BLaER1 treated with 17β-estradiol and CSF1 and Interleukin-3, amounts not matched to agents 10 nM and 100 nM (cell line): ENCODE measurements at regions not wholly inside any gene's neighbourhood (a gene's known extent, or its start where the extent isn't known, plus 50 kb on each side); places are given as distances from the start of the nearest gene placed in this dataset.

Experiments
- H3K27ac ChIP-seq, 11 experiments: shearing (Covaris generic); formaldehyde crosslinking; 2 replicates each; pipeline ENCODE4 v1.8.1; 2022
- H3K27me3 ChIP-seq, 11 experiments: shearing (Covaris generic); formaldehyde crosslinking; 2 replicates each; pipeline ENCODE4 v1.8.1; 2022
- H3K36me3 ChIP-seq, 11 experiments: shearing (Covaris generic); formaldehyde crosslinking; 2 replicates each; pipeline ENCODE4 v1.8.1; 2022
- H3K4me1 ChIP-seq, 10 experiments: shearing (Covaris generic); formaldehyde crosslinking; 2 replicates each; pipeline ENCODE4 v1.8.1; 2022
- H3K4me2 ChIP-seq, 11 experiments: shearing (Covaris generic); formaldehyde crosslinking; 2 replicates each; pipeline ENCODE4 v1.8.1; 2022
- H3K4me3 ChIP-seq, 10 experiments: shearing (Covaris generic); formaldehyde crosslinking; 2 replicates each; pipeline ENCODE4 v1.8.1; 2022
- H3K9ac ChIP-seq, 11 experiments: shearing (Covaris generic); formaldehyde crosslinking; 2 replicates each; pipeline ENCODE4 v1.8.1; 2022
- H3K9me3 ChIP-seq, 11 experiments: shearing (Covaris generic); formaldehyde crosslinking; replicated peaks in 1 of 11; 2 replicates each; pipeline ENCODE4 v1.8.1; 2022
- H4K20me1 ChIP-seq, 11 experiments: shearing (Covaris generic); formaldehyde crosslinking; 2 replicates each; pipeline ENCODE4 v1.8.1; 2022
- Cebpa-rat ChIP-seq, 11 experiments: shearing (Covaris generic); IDR thresholded peaks; 2 replicates each; pipeline ENCODE4 v1.8.1; 2022

DNA sequence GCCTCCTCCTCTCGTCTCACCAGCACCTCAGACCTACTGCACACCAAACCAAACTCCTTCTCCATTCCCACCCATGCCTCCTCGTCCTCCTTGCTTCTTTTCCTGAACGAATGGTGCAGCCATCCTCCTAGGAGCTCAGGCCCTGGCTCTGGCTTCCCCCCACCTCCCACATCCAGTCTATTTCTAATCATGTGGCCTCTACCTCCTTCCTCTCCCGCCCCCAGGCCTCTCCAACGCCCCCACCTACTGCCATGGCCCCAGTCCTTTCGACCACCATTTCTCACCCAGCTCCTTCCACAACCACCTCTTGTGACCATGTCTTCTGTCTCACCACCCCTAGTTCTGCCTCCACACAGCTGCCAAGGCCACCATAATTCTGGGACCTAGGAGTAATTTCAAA lies 127.1 kb downstream of the PJA1 start:
- Histone ChIP-seq H4K20me1 (no peaks in the 10 kb centered on the region; a peak in 1 of 22 replicates), H3K4me3 (no peak overlapping the region), H3K4me2 (no peak overlapping the region), H3K4me1 (no peaks in the 10 kb centered on the region), H3K27me3 (peaks cover 93 to 100% (median 98%) of the 10 kb centered on the region in 11 experiments), H3K9ac (no peak overlapping the region), H3K27ac (no peak overlapping the region), H3K9me3 (peaks cover 0 to 7% (median 0%) of the 10 kb centered on the region in 11 experiments; a peak in 1 of 22 replicates), H3K36me3 (no peaks in the 10 kb centered on the region)
- TF ChIP-seq Cebpa-rat (IDR thresholded peaks at IDR 0.05): no peak

DNA sequence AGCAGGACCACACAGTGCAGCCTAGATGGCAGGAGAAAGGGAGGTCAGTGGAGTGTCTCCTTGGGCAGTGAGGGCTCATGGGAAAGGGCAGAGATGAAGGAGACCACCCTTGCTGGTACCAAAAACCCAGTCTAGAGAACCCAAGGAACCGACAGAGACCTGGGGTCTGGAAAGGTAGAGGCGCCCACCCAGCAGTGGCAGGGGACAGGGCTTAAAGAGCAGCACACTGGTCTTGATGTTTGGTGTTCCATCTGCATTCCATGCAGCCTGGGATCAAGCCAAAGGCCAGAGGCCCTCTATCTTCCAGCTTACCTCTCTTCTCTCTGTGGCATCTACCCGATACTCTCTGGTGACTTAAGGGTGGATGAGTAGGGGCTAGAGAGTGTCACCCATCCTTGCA lies 127.5 kb downstream of the PJA1 start:
- H3K9me3 ChIP-seq: peaks cover 0 to 3% (median 0%) of the 10 kb centered on the region in 11 experiments; a peak in 1 of 22 replicates
- no peak overlapping the region for H3K27ac ChIP-seq
- H3K27me3 ChIP-seq: peaks cover 93 to 100% (median 98%) of the 10 kb centered on the region in 11 experiments
- H4K20me1 ChIP-seq: no peaks in the 10 kb centered on the region; a peak in 2 of 22 replicates
- H3K36me3 ChIP-seq: no peaks in the 10 kb centered on the region
- H3K4me1 ChIP-seq: no peaks in the 10 kb centered on the region
- H3K4me3 ChIP-seq: no peak overlapping the region
- TF ChIP-seq Cebpa-rat (IDR thresholded peaks at IDR 0.05): no peak
- no peak overlapping the region for H3K4me2 ChIP-seq
- no peak overlapping the region for H3K9ac ChIP-seq

DNA sequence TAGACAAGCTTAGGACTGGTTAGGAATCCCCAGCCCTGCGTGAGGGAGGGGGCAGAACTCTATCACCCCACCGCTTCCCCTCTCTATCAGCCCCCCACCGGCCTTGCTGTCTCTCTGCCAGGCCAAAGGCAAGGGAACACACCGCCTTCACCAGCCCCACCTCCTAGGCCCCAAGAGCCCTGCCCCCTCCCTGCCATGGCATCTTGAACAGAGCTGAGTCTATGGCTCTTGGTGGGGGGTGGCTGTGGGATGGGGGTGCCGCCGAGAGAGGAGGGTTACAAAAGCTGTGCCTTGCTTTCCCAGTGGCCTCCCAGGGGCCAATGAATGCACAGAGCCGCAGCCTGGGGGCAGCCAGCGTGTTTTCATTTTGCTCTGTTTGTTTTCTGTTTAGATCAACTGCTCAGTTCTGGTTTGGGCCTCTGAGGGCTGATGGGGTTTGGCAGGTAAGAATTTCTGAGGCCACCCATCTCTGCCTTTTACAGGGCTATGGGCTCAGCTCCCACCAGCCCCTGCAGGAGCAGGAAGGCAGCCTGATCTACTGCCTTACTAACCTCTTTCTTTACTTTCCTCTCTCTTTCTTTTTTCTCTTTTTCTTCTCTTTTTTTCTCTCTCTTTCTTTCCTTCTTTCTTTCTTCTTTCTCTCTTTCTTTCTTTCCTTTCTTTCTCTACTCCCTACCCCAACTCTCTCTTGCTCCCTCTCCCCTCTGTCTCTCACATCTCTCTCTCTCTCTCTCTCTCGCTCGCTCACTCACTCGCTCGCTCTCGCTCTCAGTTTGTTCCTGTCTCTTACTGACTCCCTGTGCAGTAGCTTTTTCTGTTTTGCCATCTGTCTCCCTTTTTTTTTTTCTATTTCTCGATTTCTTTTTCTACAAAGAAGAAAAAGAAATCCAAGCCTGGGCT lies 128.3 kb downstream of the PJA1 start:
- Histone ChIP-seq H3K9me3 (no peaks in the 10 kb centered on the region), H3K4me2 (no peak overlapping the region), H4K20me1 (no peaks in the 10 kb centered on the region; a peak in 2 of 22 replicates), H3K4me1 (no peaks in the 10 kb centered on the region), H3K9ac (no peak overlapping the region), H3K36me3 (no peaks in the 10 kb centered on the region), H3K27me3 (peaks cover 94 to 100% (median 98%) of the 10 kb centered on the region in 11 experiments), H3K27ac (no peak overlapping the region), H3K4me3 (no peak overlapping the region)
- no peak for TF ChIP-seq Cebpa-rat (IDR thresholded peaks at IDR 0.05)

DNA sequence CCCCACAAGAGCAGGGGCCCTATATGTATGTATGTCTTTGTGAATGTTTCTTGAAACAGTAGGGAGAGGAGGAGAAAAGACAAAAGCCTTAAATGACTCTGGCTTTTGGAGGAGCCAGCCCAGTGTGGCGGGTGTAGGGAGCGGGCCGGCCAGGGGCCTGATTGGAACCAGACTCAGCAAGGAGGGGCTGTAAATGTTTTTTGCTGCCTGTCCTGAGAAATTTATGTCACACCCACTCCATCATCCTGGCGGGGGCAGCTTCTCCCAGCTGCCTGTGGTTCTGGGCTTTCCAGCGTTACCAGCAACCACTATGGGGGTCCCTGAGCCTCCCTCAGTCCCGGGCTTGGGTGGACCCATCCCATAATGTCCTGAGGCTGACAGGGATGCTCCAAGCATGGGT lies 130.8 kb downstream of the PJA1 start:
- Histone ChIP-seq H3K27ac (no peak overlapping the region), H3K36me3 (no peaks in the 10 kb centered on the region), H3K4me1 (no peaks in the 10 kb centered on the region), H3K4me2 (no peak overlapping the region), H3K4me3 (no peak overlapping the region), H4K20me1 (no peaks in the 10 kb centered on the region; a peak in 2 of 22 replicates), H3K27me3 (peaks cover 81 to 99% (median 96%) of the 10 kb centered on the region in 11 experiments), H3K9ac (no peak overlapping the region), H3K9me3 (no peaks in the 10 kb centered on the region)
- no peak for TF ChIP-seq Cebpa-rat (IDR thresholded peaks at IDR 0.05)

DNA sequence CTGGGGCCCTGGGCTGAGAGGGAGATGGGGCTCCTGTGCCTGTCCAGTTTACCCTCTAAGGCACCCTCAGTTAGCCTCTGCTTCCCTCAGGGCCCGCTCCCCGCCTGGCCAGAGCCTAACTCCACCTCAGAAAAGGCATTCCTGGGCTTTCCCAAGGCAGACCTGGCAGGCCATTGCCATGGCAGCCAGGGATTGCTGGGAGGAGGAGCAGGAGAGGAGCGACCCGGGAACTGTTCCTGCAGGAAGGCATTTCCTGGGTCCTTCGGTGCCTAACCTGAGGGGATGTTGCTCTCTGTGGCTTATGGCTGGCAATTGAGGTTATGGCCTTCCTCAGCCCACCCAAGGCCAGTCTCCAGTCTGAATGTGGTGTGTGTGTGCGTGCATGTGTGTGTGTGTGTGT lies 131.3 kb downstream of the PJA1 start:
- Histone ChIP-seq H4K20me1 (no peaks in the 10 kb centered on the region; a peak in 2 of 22 replicates), H3K4me1 (peaks cover 0 to 2% (median under 1%) of the 10 kb centered on the region in 10 experiments; a peak in 7 of 20 replicates), H3K4me3 (no peak overlapping the region), H3K27me3 (peaks cover 75 to 99% (median 96%) of the 10 kb centered on the region in 11 experiments), H3K27ac (no peak overlapping the region), H3K9ac (no peak overlapping the region), H3K4me2 (no peak overlapping the region), H3K9me3 (no peaks in the 10 kb centered on the region), H3K36me3 (no peaks in the 10 kb centered on the region)
- no peak for TF ChIP-seq Cebpa-rat (IDR thresholded peaks at IDR 0.05)

DNA sequence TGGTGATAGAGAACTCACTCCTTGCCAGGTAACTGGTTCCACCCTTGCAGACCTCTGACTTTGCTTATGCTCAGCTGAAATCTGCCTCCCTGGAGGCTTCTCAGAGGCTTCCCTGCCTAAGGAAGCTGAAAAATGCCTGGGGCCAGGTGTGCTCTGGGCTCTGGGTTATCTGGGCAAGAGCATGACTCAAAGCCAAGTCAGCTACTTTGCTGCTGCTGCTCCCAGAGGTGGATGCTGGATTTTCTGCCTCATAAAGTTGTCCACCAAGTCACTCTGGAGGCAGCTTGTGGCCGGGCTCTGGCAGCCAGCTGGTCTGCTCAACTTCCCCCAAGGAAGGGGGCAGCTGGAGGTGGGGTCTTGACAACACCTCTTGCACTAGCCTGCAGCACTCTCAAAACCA lies 132.7 kb downstream of the PJA1 start:
- no peak for TF ChIP-seq Cebpa-rat (IDR thresholded peaks at IDR 0.05)
- H3K4me3 ChIP-seq: no peak overlapping the region
- H3K9me3 ChIP-seq: no peaks in the 10 kb centered on the region
- H4K20me1 ChIP-seq: no peaks in the 10 kb centered on the region; a peak in 2 of 22 replicates
- H3K27ac ChIP-seq: no peak overlapping the region
- no peak overlapping the region for H3K9ac ChIP-seq
- peaks cover 64 to 97% (median 96%) of the 10 kb centered on the region in 11 experiments for H3K27me3 ChIP-seq
- no peak overlapping the region for H3K4me2 ChIP-seq
- no peaks in the 10 kb centered on the region for H3K36me3 ChIP-seq
- H3K4me1 ChIP-seq: peaks cover 7 to 15% (median 14%) of the 10 kb centered on the region in 10 experiments; a peak in 19 of 20 replicates

DNA sequence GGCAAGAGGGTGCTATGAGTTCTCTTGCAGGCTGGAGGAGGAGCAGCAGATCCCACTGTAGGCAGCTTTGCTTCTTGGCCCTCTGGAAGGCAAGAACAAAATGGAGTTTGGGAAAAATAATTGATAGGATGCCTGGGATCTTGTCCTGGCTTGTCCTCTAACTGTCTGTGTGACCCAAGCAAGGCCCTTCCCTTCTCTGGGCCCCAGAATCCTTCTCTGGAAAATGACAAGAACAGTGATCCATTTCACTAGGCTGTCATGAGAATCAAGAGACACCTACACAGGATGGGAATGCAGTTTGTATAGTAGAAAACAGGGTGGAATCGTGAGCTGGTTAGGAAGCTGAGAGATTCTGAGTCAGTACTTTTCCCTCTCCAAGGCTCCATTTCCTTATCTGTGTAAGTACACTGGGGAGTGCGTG lies 133.3 kb downstream of the PJA1 start:
- Histone ChIP-seq H3K9ac (no peak overlapping the region), H3K27ac (no peak overlapping the region)

DNA sequence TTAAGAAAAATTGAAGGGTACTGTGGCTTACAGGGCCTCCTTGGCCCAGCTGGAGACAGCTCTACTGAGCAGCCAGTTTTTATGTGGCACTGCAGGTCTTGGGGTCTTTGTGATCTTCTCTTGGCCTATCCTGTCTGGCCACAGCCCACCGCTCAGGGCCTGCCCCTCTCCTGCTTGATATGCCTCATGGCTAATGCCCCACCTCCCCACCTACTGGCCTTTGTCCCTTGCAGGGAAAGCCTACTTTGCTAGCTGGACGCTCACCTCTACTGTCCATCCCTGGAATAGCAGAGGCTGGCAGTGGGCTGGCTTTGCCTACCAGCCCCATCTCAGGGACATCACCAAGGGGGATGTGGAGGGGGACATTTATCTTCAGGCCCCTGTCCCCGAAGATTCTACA lies 134.1 kb downstream of the PJA1 start:
- peaks cover 20 to 27% (median 22%) of the 10 kb centered on the region in 10 experiments; a peak in 19 of 20 replicates for H3K4me1 ChIP-seq
- no peak overlapping the region for H3K9ac ChIP-seq
- no peaks in the 10 kb centered on the region; a peak in 1 of 22 replicates for H4K20me1 ChIP-seq
- TF ChIP-seq Cebpa-rat (IDR thresholded peaks at IDR 0.05): no peak
- H3K4me3 ChIP-seq: no peak overlapping the region
- no peaks in the 10 kb centered on the region for H3K9me3 ChIP-seq
- peaks cover 52 to 97% (median 91%) of the 10 kb centered on the region in 11 experiments for H3K27me3 ChIP-seq
- no peak overlapping the region for H3K4me2 ChIP-seq
- no peak overlapping the region for H3K27ac ChIP-seq
- no peaks in the 10 kb centered on the region for H3K36me3 ChIP-seq

More for the DNA sequence above, 133.3 kb downstream of the PJA1 start:
- Histone ChIP-seq H3K9me3 (no peaks in the 10 kb centered on the region), H3K4me1 (peaks cover 14 to 21% (median 20%) of the 10 kb centered on the region in 10 experiments; a peak in 19 of 20 replicates), H3K4me2 (no peak overlapping the region), H3K27me3 (peaks cover 60 to 97% (median 93%) of the 10 kb centered on the region in 11 experiments), H4K20me1 (no peaks in the 10 kb centered on the region; a peak in 1 of 22 replicates), H3K4me3 (no peak overlapping the region), H3K36me3 (no peaks in the 10 kb centered on the region)
- no peak for TF ChIP-seq Cebpa-rat (IDR thresholded peaks at IDR 0.05)

DNA sequence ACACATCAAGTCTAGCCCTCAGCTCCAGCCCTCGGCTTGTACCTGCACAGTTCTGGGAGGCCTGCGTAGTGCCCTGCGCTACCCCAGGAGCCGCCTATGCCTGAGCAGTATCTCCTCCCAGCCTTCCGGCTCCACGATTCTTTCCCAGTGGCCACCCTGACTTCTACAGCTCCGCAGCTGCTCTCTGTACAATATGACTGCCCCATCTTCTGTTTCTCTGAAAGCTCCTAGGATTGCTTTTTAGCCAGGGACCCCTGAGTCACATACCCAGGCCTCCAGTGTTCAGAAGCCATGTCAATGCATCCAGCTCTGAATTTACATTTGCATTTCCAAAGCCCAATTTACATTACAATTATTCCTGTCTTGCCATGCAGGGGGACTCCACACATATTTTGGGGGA lies 135.5 kb downstream of the PJA1 start:
- Histone ChIP-seq H3K36me3 (no peaks in the 10 kb centered on the region), H3K27ac (no peak overlapping the region), H3K4me2 (no peak overlapping the region), H4K20me1 (no peaks in the 10 kb centered on the region; a peak in 1 of 22 replicates), H3K4me1 (peaks cover 20 to 31% (median 24%) of the 10 kb centered on the region in 10 experiments; a peak in 19 of 20 replicates), H3K4me3 (no peak overlapping the region), H3K9ac (no peak overlapping the region), H3K9me3 (no peaks in the 10 kb centered on the region), H3K27me3 (peaks cover 38 to 97% (median 90%) of the 10 kb centered on the region in 11 experiments)
- TF ChIP-seq Cebpa-rat (IDR thresholded peaks at IDR 0.05): no peak
